PC-3 (cell line): ENCODE measurements at regions not wholly inside any gene's neighbourhood (a gene's known extent, or its start where the extent isn't known, plus 50 kb on each side); places are given as distances from the start of the nearest gene placed in this dataset.

ENCODE experiments used
- ATAC-seq: fragments of 200-7000 bp; cut with Tn5 transposase; 2 replicates; pipeline ENCODE4 v1.9.1; 2020; ENCODE audit warnings: mild to moderate bottlenecking, moderate library complexity
- BruUV-seq: library from RNA; stranded (reverse); fragments of 400-500 nt; replicated peaks from 2 replicates; lab custom pipeline; 2021; lab: Mats Ljungman, UMichigan
- CTCF ChIA-PET: fragments of 300-600 bp; sonication (Branson Sonifier 250); formaldehyde crosslinking; loops from one replicate; lab custom pipeline; 2022; ENCODE audit warnings: antibody characterized with exemption; lab: Charles Lee
- POLR2A ChIA-PET: fragments of 300-600 bp; sonication (Branson Sonifier 250); formaldehyde crosslinking; loops from one replicate; lab custom pipeline; 2022; ENCODE audit warnings: antibody characterized with exemption; ENCODE audit not compliant: unreplicated experiment; lab: Charles Lee
- DNase-seq: peaks from one replicate; pipeline ENCODE4 v3.0.0-alpha.2; 2015
- H2AFZ ChIP-seq: fragments of 300-600 bp; sonication (generic); 2 replicates; pipeline ENCODE4 v1.6.0; 2016; ENCODE audit warnings: antibody characterized with exemption, low read length
- H3F3A ChIP-seq: fragments of 300-600 bp; sonication (generic); one replicate; pipeline ENCODE4 v1.6.0; 2017; ENCODE audit warnings: antibody characterized with exemption, low read length, control low read depth, mild to moderate bottlenecking; ENCODE audit not compliant: unreplicated experiment
- H3K27ac ChIP-seq: fragments of 300-600 bp; sonication (generic); 2 replicates; pipeline ENCODE4 v1.5.1; 2016; ENCODE audit warnings: mild to moderate bottlenecking, low read length
- H3K27me3 ChIP-seq: fragments of 300-600 bp; sonication (generic); 2 replicates; pipeline ENCODE4 v1.6.1; 2016; ENCODE audit warnings: low read length, mixed read lengths
- H3K36me3 ChIP-seq: fragments of 300-600 bp; sonication (generic); 2 replicates; pipeline ENCODE4 v1.6.1; 2016; ENCODE audit warnings: low read depth, mixed run types, low read length, mixed read lengths
- H3K4me1 ChIP-seq: fragments of 300-600 bp; sonication (generic); 2 replicates; pipeline ENCODE4 v1.5.1; 2016; ENCODE audit warnings: low read length; ENCODE audit not compliant: insufficient read depth
- H3K4me2 ChIP-seq: fragments of 300-600 bp; sonication (generic); 2 replicates; pipeline ENCODE4 v1.6.0; 2016; ENCODE audit warnings: low read length
- H3K4me3 ChIP-seq: fragments of 300-600 bp; sonication (generic); 2 replicates; pipeline ENCODE4 v1.5.1; 2016; ENCODE audit warnings: mild to moderate bottlenecking, low read length, mixed read lengths
- H3K79me2 ChIP-seq: fragments of 300-600 bp; sonication (generic); 2 replicates; pipeline ENCODE4 v1.6.1; 2017; ENCODE audit warnings: low read length, mixed read lengths
- H3K9ac ChIP-seq: fragments of 300-600 bp; sonication (generic); 2 replicates; pipeline ENCODE4 v1.6.0; 2016; ENCODE audit warnings: mild to moderate bottlenecking, low read length
- H3K9me2 ChIP-seq: fragments of 300-600 bp; sonication (generic); replicated peaks from 2 replicates; pipeline ENCODE4 v1.6.1; 2016; ENCODE audit warnings: mixed run types, low read length, mixed read lengths
- H3K9me3 ChIP-seq: fragments of 300-600 bp; sonication (generic); 2 replicates; pipeline ENCODE4 v1.6.1; 2016; ENCODE audit warnings: low read length, mixed read lengths
- H4K20me1 ChIP-seq: fragments of 300-600 bp; sonication (generic); 2 replicates; pipeline ENCODE4 v1.6.1; 2016; ENCODE audit warnings: low read length, mixed read lengths
- CTCF ChIP-seq: fragments of 300-600 bp; sonication (generic); conservative IDR thresholded peaks from 2 replicates; pipeline ENCODE4 v1.5.1; 2017; ENCODE audit warnings: antibody characterized with exemption, low read depth, mild to moderate bottlenecking, low read length
- EZH2 ChIP-seq: fragments of 300-600 bp; sonication (generic); IDR thresholded peaks from one replicate; pipeline ENCODE4 v1.6.1; 2017; ENCODE audit warnings: antibody characterized with exemption, mild to moderate bottlenecking, low read length; ENCODE audit not compliant: unreplicated experiment
- EZH2phosphoT487 ChIP-seq: fragments of 300-600 bp; sonication (generic); IDR thresholded peaks from 2 replicates; pipeline ENCODE4 v1.6.1; 2018; ENCODE audit warnings: mild to moderate bottlenecking, antibody characterized with exemption, low read length, borderline replicate concordance
- intact Hi-C: fragments of 100-400 bp; cut with micrococcal nuclease; formaldehyde crosslinking; loops from 2 replicates; pipeline ENCODE4 v1.9.0; 2023

GRCh38 chr18:78741381-78742217 is 238.0 kb upstream of the SALL3 start:
- H4K20me1 ChIP-seq, result no peaks in the 10 kb centered on the region
- H3K27ac ChIP-seq, result no peak overlapping the region
- TF ChIP-seq EZH2 (no peak), CTCF (no peak), EZH2phosphoT487 (no peak)
- intact Hi-C loops, result no loop called here
- DNase-seq, result no peak
- H3K36me3 ChIP-seq, result no peaks in the 10 kb centered on the region
- ChIA-PET POLR2A (no interaction called here), CTCF (no interaction called here)
- no peaks in the 10 kb centered on the region for H3K79me2 ChIP-seq
- H3K9me2 ChIP-seq, result no peaks in the 10 kb centered on the region
- H3K4me1 ChIP-seq, result no peaks in the 10 kb centered on the region
- ATAC-seq, result no peak
- H3K9me3 ChIP-seq, result no peaks in the 10 kb centered on the region
- H2AFZ ChIP-seq, result no peak overlapping the region
- no peak overlapping the region for H3K4me2 ChIP-seq
- no peaks in the 10 kb centered on the region for H3F3A ChIP-seq
- H3K27me3 ChIP-seq, result peaks cover 45% of the 10 kb centered on the region
- H3K9ac ChIP-seq, result no peak overlapping the region
- H3K4me3 ChIP-seq, result no peak overlapping the region
- BruUV-seq, result no TSS peak

- TF ChIP-seq EZH2 (no peak), EZH2phosphoT487 (no peak), CTCF (no peak)
- Histone ChIP-seq H3F3A (no peaks in the 10 kb centered on the region), H3K27me3 (peaks cover 45% of the 10 kb centered on the region), H3K4me3 (no peak overlapping the region), H3K4me1 (no peaks in the 10 kb centered on the region), H3K9me2 (no peaks in the 10 kb centered on the region), H3K4me2 (no peak overlapping the region), H3K9me3 (no peaks in the 10 kb centered on the region), H3K9ac (no peak overlapping the region), H4K20me1 (no peaks in the 10 kb centered on the region), H3K27ac (no peak overlapping the region), H3K79me2 (no peaks in the 10 kb centered on the region), H3K36me3 (no peaks in the 10 kb centered on the region), H2AFZ (no peak overlapping the region)
- ChIA-PET CTCF (no interaction called here), POLR2A (no interaction called here)
- DNase-seq (no peak), ATAC-seq (no peak)
- no TSS peak for BruUV-seq
- intact Hi-C loops, result no loop called here
These were observed 237.3 kb upstream of the SALL3 start for GRCh38 chr18:78742218-78742745.

- ChIA-PET POLR2A (no interaction called here), CTCF (no interaction called here)
- no peaks in the 10 kb centered on the region for H3K79me2 ChIP-seq
- TF ChIP-seq CTCF (no peak), EZH2 (no peak), EZH2phosphoT487 (no peak)
- no peaks in the 10 kb centered on the region for H3K9me2 ChIP-seq
- ATAC-seq (no peak), DNase-seq (no peak)
- no peaks in the 10 kb centered on the region for H3K4me1 ChIP-seq
- no peak overlapping the region for H3K27ac ChIP-seq
- no peak overlapping the region for H2AFZ ChIP-seq
- intact Hi-C loops, result no loop called here
- peaks cover 39% of the 10 kb centered on the region for H3K27me3 ChIP-seq
- no peaks in the 10 kb centered on the region; the same call in 1 of the 2 replicates for H3K9me3 ChIP-seq
- no TSS peak for BruUV-seq
- no peaks in the 10 kb centered on the region for H3F3A ChIP-seq
- no peaks in the 10 kb centered on the region for H4K20me1 ChIP-seq
- no peak overlapping the region for H3K4me3 ChIP-seq
- no peak overlapping the region for H3K9ac ChIP-seq
- no peaks in the 10 kb centered on the region for H3K36me3 ChIP-seq
- no peak overlapping the region for H3K4me2 ChIP-seq
These were observed 236.5 kb upstream of the SALL3 start for GRCh38 chr18:78743078-78743477.
